IgD-negative memory B cell (primary cell): ENCODE measurements at regions not wholly inside any gene's neighbourhood (a gene's known extent, or its start where the extent isn't known, plus 50 kb on each side); places are given as distances from the start of the nearest gene placed in this dataset.
"Not testable (repeated sequence)": the region's sequence is repeated elsewhere in the genome, so short reads cannot be mapped to it uniquely, and the experiment has no call there.

Experiments used
- H3K27ac Mint-ChIP-seq, 3 donors: one replicate each; pipeline ENCODE4 v1.8.0; 2020 to 2022; ENCODE audit warnings: mild to moderate bottlenecking in 3 of 3, mixed read lengths in 3 of 3, moderate library complexity in 1 of 3
- H3K27me3 Mint-ChIP-seq: one replicate; pipeline ENCODE4 v1.8.0; 2021; ENCODE audit warnings: mixed read lengths
- H3K36me3 Mint-ChIP-seq: one replicate; pipeline ENCODE4 v1.8.0; 2020; ENCODE audit warnings: mild to moderate bottlenecking, mixed read lengths
- H3K4me1 Mint-ChIP-seq, 3 donors: one replicate each; pipeline ENCODE4 v1.8.0; 2020 to 2022; ENCODE audit warnings: mixed read lengths in 3 of 3, mild to moderate bottlenecking in 1 of 3
- H3K4me3 Mint-ChIP-seq, 4 donors: one replicate each; pipeline ENCODE4 v1.8.0; 2020 to 2022; ENCODE audit warnings: mild to moderate bottlenecking in 4 of 4, mixed read lengths in 4 of 4, moderate library complexity in 3 of 4
- H3K9me3 Mint-ChIP-seq, 3 donors: one replicate each; pipeline ENCODE4 v1.8.0; 2020 to 2021; ENCODE audit warnings: mixed read lengths in 3 of 3, mild to moderate bottlenecking in 1 of 3

DNA sequence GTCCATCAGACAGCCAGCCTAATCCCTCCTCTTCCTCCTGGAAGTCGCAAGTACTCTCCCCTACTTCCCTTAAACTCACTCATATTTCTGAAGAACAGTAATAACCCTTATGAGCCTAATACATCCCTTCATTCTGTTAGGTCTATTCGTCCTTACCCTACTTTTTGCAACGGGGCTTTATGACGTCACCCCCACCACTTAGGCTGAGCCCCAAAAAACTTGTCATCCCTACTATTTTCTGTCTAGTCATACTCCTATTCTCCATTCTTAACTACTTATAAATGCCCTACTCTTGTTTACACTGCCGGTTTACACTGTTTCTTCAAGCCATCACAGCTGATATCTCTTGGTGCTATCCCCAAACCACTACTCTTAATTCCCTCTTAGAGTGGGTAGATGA lies 674.7 kb upstream of the GJE1 start:
- H3K4me1 Mint-ChIP-seq, H3K4me3 Mint-ChIP-seq, H3K27me3 Mint-ChIP-seq, H3K36me3 Mint-ChIP-seq, H3K9me3 Mint-ChIP-seq, H3K27ac Mint-ChIP-seq: not testable (repeated sequence)

GRCh38 chr6:141452354-141452686 lies 680.4 kb upstream of the GJE1 start:
- peaks cover 3 to 5% (median 5%) of the 10 kb centered on the region in 3 donors for H3K4me1 Mint-ChIP-seq
- no peak overlapping the region for H3K27ac Mint-ChIP-seq
- H3K9me3 Mint-ChIP-seq, result no peaks in the 10 kb centered on the region
- no peaks in the 10 kb centered on the region for H3K36me3 Mint-ChIP-seq
- H3K4me3 Mint-ChIP-seq, result no peak overlapping the region
- peaks cover 1% of the 10 kb centered on the region for H3K27me3 Mint-ChIP-seq

DNA sequence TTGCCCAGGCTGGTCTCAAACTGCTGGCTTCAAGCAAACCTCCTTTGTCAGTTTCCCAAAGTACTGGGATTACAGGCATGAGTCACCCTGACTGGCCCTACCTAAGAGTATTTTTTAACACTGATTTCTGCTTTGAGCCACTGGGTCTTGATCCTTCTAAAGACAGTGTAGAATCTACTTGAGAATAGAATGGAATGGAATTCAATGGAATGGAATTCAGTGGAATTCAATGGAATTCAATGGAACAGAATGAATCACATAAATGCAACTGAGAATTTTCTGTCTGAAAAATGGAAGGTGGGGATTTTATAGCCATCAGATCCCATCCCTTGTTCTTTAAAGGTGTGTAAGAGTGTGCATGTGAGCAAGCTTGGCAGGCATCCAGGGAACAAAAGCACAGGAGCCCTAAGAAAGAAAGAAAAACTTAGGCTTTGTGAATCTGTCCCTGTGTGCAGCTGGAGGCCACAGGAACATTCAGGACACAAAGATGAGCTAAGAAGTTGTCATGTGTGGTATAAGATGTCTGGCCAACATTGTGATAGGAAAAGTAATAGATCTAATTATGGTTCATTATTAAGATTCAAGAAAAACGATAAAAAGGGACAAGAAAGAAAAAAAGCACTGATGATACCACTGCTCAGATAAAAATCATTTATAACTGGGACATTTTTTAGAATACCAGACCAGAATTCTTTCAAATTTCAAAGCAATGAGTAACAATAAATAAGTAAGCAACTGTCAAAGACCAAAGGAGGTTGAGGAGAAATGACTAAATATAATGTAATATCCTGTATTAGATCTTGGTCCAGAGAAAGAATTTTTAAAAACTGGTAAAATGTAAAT lies 681.0 kb upstream of the GJE1 start:
- peaks cover 3 to 5% (median 5%) of the 10 kb centered on the region in 3 donors for H3K4me1 Mint-ChIP-seq

DNA sequence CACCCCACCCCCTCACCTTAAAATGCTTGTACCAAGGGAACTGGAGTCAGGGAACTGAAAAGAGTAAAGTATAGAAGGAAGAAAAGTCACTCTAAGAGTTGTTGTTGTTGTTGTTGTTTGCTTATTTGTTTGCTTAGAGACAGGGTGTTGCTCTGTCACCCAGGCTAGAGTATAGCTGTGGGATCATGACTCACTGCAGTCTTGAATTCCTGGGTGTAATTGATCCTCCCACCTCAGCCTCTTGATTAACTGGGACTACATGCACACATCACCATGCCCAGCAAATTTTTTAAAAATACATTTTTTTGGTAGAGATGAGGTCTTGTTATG lies 681.6 kb upstream of the GJE1 start:
- Mint-ChIP-seq H3K27ac (no peak overlapping the region), H3K27me3 (peaks cover 1% of the 10 kb centered on the region), H3K4me3 (no peak overlapping the region), H3K36me3 (no peaks in the 10 kb centered on the region), H3K9me3 (no peaks in the 10 kb centered on the region), H3K4me1 (peaks cover 3 to 5% (median 5%) of the 10 kb centered on the region in 3 donors)

More for the DNA sequence above, 681.0 kb upstream of the GJE1 start:
- Mint-ChIP-seq H3K27ac (peak overlapping the region in 1 of 3 donors; percentile 14), H3K36me3 (no peaks in the 10 kb centered on the region), H3K4me3 (no peak overlapping the region), H3K9me3 (no peaks in the 10 kb centered on the region), H3K27me3 (peaks cover 1% of the 10 kb centered on the region)

DNA sequence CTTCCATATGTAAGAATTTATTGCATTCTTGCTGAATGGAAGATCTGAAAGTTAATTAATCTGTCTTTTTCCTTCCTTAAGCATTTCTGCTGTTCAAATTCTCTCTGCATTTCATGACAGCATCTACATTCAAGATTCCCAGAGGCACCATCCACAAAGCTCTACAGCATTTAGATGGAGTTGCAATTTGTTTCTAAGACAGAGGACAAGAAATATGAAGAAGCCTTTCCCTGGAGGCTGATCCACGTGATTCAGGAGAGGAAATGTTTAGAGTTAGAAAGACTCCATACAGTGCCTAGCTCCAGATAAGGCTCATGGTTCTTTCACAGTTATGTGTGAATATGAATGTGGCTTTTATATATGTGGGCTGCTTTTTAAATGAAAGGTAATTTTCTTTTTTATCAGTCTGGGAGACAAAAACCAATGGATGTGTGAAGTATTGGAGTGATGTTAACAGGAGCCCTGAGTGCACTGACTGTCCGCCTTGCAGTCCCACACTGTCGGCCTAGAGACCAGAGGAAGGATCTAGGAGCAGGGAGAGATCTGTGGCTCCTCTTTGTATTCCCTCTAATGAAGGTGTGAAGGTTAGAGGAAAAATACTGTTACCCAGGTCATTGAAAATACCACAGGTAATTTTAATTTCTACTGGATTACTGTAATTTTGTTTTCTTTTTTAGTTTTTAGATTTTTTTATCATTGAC lies 686.6 kb upstream of the GJE1 start:
- Mint-ChIP-seq H3K4me3 (no peak overlapping the region), H3K27ac (no peak overlapping the region), H3K27me3 (no peaks in the 10 kb centered on the region), H3K4me1 (peaks cover 3 to 5% (median 5%) of the 10 kb centered on the region in 3 donors), H3K9me3 (no peaks in the 10 kb centered on the region), H3K36me3 (no peaks in the 10 kb centered on the region)

- no peak overlapping the region for H3K27ac Mint-ChIP-seq
- H3K4me1 Mint-ChIP-seq, result no peaks in the 10 kb centered on the region
- no peaks in the 10 kb centered on the region for H3K27me3 Mint-ChIP-seq
- H3K4me3 Mint-ChIP-seq, result no peak overlapping the region
- no peaks in the 10 kb centered on the region for H3K36me3 Mint-ChIP-seq
- no peaks in the 10 kb centered on the region for H3K9me3 Mint-ChIP-seq
Observed at GRCh38 chr6:141443668-141444289, 688.9 kb upstream of the GJE1 start.

GRCh38 chr6:141443032-141443431 lies 689.7 kb upstream of the GJE1 start:
- no peaks in the 10 kb centered on the region for H3K36me3 Mint-ChIP-seq
- no peak overlapping the region for H3K27ac Mint-ChIP-seq
- no peaks in the 10 kb centered on the region for H3K4me1 Mint-ChIP-seq
- no peaks in the 10 kb centered on the region for H3K9me3 Mint-ChIP-seq
- H3K27me3 Mint-ChIP-seq, result no peaks in the 10 kb centered on the region
- no peak overlapping the region for H3K4me3 Mint-ChIP-seq

DNA sequence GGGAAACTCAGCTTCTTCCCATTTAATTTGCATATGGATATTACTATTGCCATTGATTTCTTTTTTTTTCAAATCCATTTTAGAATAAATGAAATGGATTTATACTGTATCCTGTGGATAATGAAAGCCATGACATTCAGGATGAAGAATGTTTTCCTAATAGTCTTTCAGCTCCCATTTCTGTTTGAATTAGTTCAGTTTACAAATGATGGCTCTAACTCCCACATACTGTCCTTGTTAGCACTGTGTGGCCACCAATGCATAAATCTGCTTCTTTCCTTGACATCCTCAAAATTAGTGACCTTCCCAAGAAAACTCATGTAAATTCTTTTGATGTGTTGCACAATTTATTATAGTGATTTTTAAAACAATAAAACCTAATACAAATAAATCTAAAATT lies 693.2 kb upstream of the GJE1 start:
- no peaks in the 10 kb centered on the region for H3K36me3 Mint-ChIP-seq
- H3K4me3 Mint-ChIP-seq, result no peak overlapping the region
- no peak overlapping the region for H3K27ac Mint-ChIP-seq
- H3K9me3 Mint-ChIP-seq, result no peaks in the 10 kb centered on the region
- no peaks in the 10 kb centered on the region for H3K27me3 Mint-ChIP-seq
- H3K4me1 Mint-ChIP-seq, result no peaks in the 10 kb centered on the region

DNA sequence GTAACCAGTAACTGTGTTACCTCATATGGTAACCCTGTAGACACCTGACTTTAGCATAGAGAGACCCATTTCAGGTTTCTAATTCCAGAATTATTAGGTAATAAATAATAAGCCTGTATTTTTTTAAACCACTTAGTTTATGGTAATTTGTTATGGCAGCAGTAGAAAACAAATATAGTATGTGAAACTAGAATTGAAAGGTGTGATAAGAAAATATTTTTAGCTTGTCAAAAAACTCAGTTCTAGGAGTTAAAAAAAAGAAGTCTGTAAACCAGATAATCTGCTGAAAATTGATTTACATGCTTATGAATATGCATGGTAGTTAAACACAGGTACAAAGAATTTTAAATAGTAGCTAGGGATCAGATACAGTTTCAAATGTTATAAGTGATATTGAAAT lies 695.0 kb upstream of the GJE1 start:
- Mint-ChIP-seq H3K4me3 (peak overlapping the region in 1 of 4 donors; percentile 4), H3K36me3 (no peaks in the 10 kb centered on the region), H3K4me1 (no peaks in the 10 kb centered on the region), H3K27me3 (no peaks in the 10 kb centered on the region), H3K27ac (no peak overlapping the region), H3K9me3 (peaks cover 0 to 3% (median 0%) of the 10 kb centered on the region in 3 donors)

DNA sequence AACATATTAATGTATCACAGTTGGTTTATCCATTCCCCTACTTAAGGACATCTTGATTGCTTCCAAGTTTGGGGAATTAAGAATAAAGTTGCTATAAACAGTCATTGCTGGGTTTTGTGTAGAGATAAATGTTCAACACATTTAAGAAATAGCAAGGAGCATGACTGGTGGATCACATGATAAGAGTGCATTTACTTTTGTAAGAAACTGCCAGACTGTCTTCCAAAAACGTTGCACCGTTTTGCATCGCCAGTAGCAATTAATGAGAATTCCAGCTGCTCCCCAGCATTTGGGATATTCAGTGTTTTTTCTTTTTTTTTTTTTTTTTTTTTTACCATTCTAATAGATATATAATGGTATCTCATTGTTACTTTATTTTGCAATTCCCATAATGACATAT lies 695.7 kb upstream of the GJE1 start:
- H3K36me3 Mint-ChIP-seq, result no peaks in the 10 kb centered on the region
- H3K4me1 Mint-ChIP-seq, result no peaks in the 10 kb centered on the region
- no peak overlapping the region for H3K4me3 Mint-ChIP-seq
- no peak overlapping the region for H3K27ac Mint-ChIP-seq
- peaks cover 0 to 3% (median 0%) of the 10 kb centered on the region in 3 donors for H3K9me3 Mint-ChIP-seq
- H3K27me3 Mint-ChIP-seq, result no peaks in the 10 kb centered on the region

DNA sequence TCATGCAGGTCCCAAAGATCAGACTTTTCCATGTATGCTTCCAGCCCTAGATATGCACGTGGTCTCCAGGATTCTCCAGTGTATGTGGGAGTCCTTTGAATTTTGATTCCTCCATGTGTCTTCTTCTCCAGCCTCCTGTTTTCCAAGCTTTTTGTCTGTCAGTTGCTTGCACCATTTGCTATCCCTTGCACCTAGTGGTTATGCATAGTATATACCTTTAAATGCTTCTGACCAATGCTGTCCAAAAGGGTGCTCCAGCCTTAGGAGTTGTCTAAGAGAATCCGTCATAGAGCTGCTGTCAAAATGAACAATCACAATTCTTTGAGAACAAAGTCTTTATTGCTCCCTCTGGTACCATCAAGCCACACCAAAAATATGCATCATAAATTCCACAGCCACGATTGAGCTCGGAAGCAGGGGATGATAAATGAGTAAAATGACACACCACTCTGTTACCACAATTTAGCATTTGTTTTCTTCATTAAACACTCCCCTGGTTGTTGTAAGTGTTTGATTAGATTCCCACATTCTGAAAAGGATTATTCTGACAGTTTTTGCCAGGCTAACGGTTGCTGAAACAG lies 706.2 kb upstream of the GJE1 start:
- no peaks in the 10 kb centered on the region for H3K4me1 Mint-ChIP-seq
- peaks cover 3 to 31% (median 15%) of the 10 kb centered on the region in 3 donors for H3K9me3 Mint-ChIP-seq
- H3K27me3 Mint-ChIP-seq, result no peaks in the 10 kb centered on the region
- no peaks in the 10 kb centered on the region for H3K36me3 Mint-ChIP-seq
- no peak overlapping the region for H3K27ac Mint-ChIP-seq
- no peak overlapping the region for H3K4me3 Mint-ChIP-seq

DNA sequence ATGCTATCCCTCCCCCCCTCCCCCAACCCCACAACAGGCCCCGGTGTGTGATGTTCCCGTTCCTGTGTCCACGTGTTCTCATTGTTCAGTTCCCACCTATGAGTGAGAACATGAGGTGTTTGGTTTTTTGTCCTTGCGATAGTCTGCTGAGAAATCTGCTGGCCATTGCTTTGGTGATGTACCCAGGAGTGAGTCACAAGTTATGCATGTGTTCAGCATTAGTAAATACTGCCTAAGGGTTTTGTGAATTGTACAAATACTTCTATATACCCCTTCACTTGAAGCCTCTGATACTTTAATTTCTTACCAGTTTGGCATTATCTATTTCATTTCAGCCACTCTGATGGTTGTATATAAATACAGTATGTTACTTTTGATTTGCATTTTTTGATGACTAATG lies 711.3 kb upstream of the GJE1 start:
- Mint-ChIP-seq H3K27me3 (no peaks in the 10 kb centered on the region), H3K9me3 (peaks cover 0 to 16% (median 2%) of the 10 kb centered on the region in 3 donors), H3K4me3 (no peak overlapping the region), H3K4me1 (peaks cover 0 to 4% (median 0%) of the 10 kb centered on the region in 3 donors), H3K36me3 (no peaks in the 10 kb centered on the region), H3K27ac (no peak overlapping the region)

GRCh38 chr6:141418076-141418475 lies 714.6 kb upstream of the GJE1 start:
- no peak overlapping the region for H3K27ac Mint-ChIP-seq
- H3K4me3 Mint-ChIP-seq, result no peak overlapping the region
- peaks cover 0 to 4% (median 0%) of the 10 kb centered on the region in 3 donors for H3K4me1 Mint-ChIP-seq
- no peaks in the 10 kb centered on the region for H3K36me3 Mint-ChIP-seq
- H3K9me3 Mint-ChIP-seq, result no peaks in the 10 kb centered on the region
- H3K27me3 Mint-ChIP-seq, result no peaks in the 10 kb centered on the region

DNA sequence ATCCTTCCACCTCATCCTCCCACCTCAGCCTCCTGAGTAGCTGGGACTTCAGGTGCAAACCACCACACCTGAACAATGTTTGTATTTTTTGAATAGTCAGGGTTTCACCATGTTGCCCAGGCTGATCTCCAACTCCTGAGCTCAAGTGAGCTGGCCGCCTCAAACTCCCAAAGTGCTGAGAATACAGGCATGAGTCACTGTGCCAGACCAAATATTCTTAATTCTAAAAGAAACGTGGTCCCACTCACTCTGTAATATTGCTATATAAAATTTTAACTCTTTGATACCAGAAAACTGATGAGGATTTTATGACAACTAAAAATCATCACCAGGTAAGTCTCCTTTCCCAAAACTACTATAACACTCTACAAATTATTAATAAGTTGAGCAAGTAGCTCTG lies 716.8 kb upstream of the GJE1 start:
- Mint-ChIP-seq H3K4me1 (peaks cover 0 to 4% (median 0%) of the 10 kb centered on the region in 3 donors), H3K27ac (no peak overlapping the region), H3K36me3 (no peaks in the 10 kb centered on the region), H3K4me3 (no peak overlapping the region), H3K27me3 (no peaks in the 10 kb centered on the region), H3K9me3 (peaks cover 0 to 5% (median 5%) of the 10 kb centered on the region in 3 donors)

DNA sequence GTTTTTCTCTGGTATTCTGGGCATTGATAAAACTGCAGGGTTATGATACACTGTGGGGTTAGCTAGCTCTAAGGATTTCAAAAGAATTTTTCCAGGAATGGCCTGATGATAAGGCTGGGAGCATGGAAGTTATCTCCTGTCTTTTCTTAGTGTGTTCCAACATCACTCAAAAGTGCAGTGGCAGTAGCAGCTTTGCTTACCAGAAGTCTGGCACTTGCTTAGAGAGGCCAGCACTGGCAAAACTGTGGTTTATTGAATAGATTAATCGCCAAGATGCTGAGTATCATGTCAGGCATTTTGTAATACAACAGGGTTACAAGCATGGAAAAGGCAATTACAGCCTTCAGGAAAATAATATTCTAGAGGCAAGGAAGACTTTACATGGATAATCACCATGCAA lies 719.5 kb upstream of the GJE1 start:
- Mint-ChIP-seq H3K4me3 (no peak overlapping the region), H3K27ac (no peak overlapping the region), H3K27me3 (peaks cover 2% of the 10 kb centered on the region), H3K9me3 (peaks cover 8 to 20% (median 9%) of the 10 kb centered on the region in 3 donors), H3K4me1 (no peaks in the 10 kb centered on the region), H3K36me3 (no peaks in the 10 kb centered on the region)
